ENCODE measurements at regions not wholly inside any gene's neighbourhood (a gene's known extent, or its start where the extent isn't known, plus 50 kb on each side); places are given as distances from the start of the nearest gene placed in this dataset.

GRCh38 chr9:129469188-129469987, 151.5 kb downstream of the C9orf50 start:
- no peak for DNase-seq

GRCh38 chr9:129467739-129468666, 152.9 kb downstream of the C9orf50 start:
- no peak for DNase-seq

- DNase-seq = no peak
Observed at GRCh38 chr9:129467004-129467588, 153.8 kb downstream of the C9orf50 start.

DNA sequence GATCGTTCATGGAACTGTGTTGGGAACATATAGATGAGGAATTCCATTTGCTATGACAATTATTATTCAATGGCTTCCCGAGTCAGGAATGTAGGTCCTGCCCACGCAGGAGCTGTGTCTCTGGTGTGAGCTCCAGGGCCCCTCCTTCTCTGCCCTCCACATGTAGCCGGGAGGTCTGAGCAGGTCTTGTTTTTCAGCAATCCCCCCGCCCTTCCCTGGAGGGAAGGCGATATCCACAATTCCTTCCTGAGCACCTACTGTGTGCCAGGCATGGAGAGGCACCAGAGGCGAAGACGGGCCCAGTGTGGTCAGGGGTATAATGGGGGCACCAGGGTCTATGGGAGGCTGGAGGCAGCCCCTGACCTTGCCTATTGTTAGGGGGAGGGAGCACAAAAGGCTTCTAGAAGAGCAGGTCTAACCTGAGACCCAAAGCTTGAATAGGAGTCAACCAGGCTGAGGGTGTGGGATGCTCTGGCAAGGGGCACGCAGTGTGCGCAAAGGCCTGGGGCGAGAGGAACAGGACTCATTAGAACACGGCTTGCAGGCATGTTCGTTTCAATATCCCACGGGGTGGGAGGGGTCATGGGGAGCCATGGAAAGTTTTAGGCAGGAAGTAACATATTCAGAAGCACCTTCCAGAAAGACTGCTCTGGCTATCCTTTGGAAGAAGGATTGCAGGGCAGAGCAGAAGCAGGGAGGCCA, 154.9 kb downstream of the C9orf50 start:
- no peak for DNase-seq

GRCh38 chr9:129464972-129465833, 155.7 kb downstream of the C9orf50 start:
- DNase-seq = no peak

DNA sequence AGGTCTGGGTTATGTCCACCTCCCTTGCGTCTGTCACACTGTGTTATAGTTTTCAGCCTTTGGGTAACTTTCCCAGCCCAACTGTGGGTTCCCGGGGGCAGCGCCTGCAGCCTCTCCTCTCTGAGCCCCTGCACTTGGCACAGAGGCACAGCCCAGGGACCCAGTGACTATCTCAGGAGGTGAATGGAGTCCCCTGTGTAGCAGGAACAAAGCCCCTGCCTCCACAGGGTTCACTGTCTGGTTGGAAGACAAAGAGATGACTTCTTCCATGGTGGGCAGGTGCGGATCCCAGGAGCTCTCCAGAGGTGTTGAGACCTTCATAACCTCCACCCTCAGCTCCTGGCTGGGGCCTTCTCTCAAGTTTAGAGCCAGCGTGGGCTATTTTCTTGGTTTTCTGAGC, 156.9 kb downstream of the C9orf50 start:
- DNase-seq = no peak

DNA sequence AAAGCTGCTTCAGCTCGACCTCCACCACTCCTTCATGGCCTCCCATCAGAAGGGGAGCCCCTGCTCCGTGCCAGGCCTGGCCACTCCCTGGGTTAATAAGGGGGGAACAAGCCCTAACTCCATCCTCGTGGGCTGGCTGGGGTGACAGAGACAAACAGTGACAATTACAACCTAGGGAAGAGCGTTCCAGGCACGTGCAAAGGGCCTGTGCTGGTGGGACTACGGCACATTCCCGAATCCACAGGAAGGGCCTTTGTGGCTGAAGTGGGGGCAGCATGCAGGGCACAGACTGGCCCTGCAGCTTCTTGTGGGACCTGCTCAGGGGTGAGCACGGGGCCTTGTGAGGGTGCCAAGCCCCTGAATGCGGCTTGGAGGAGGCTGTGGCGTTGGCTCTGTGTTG, 157.4 kb downstream of the C9orf50 start:
- DNase-seq = no peak

DNA sequence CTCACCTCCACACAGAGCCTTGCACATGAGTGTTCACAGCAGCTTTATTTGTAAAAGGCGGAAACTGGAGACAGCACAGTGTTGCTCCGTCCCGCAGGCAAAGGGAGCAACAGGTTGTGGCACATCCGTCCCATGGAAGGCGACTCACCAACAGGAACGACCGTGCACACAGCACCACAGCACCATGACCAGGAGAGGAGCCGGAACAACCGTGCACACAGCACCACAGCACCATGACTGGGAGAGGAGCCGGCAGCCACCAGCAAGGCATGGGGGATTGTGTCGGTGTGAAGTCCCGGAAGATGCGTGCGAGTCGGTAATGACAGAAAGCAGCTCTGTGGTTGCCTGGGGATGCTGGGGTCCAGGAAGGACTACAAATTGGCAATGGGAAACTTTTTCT, 158.5 kb downstream of the C9orf50 start:
- DNase-seq = no peak

DNA sequence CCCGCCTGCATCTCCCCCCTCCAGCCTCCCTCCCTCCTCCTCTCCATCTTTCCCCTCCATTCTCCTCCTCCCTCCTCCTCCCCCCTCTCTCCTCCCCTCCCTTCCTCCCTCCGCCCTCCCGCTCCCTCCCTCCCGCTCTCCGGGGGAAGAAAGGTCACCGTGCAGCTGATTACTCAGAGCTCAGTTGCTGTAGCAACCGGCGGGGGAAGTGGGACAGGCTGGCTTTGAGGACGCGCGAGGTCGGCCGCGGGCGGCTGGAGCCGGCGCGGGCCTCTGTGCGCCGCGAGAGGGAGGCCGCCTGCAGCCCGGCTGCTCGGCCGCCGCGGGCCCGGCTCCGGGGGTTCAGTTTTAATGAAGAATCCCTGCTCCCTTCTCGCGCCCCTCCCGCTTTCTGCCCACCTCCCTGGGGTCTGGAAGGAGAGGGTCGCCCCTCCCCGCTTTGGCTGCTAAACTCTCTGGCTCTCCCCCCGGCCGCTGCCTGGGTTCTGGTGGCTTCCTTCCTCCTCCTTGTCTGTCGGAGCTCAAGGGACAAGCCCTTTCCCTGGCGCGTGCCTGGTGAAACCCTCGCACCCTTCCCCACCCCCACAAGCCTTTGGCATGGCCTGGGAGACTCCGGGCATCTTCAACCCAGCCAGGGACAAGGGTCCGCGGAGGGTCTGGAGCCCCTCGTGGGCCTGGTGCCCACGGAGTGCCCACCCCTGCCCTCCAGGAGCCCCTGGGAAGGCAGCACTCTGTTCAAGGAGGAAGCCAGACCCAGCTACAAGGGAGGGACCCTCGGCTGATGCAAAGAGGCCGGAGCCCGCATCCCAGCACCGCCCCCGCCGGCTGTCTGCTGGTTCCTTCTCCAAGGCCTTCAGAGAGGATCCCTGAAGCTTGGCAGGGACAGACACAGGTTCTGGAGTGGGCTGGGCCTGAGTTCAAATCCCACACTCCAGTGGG, 160.3 kb downstream of the C9orf50 start:
- DNase-seq = peak; percentile 95

DNA sequence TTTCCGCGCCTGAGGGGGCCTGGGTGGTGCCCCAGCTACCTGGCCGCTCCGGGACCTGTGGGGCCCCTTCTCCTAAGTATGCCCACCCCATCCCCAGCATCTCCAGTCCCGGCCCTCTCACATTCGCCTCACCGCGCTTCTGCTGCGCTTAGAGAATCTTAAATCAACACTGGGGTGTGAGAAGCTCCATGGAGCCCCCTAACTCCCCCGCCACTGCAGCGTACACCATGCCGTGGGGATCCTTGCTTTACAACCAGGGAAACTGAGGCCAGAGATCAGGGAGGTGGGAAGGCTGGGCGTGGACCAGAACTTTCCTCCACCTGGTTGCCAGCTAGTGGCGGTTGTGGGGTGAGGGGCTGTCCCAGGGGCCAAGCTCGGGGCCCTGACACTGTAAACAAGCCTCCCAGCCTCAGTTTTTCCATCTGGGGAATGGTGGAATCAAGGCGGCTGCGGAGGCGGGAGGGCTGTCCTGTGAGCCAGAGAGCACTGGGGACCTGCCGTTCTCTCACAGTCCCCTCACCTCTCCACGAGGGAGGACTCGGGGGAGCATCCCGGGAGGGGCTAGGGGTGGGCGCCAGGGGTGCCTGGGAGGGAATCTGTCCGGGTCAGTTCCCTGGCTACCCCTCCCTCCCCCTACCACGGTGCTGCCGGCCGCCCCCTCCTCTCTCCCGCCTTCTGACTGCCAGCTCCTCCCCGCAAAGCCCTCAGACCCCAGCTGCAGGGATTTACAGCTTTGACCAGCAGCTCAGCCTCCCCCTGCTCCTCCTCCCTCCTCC, 161.2 kb downstream of the C9orf50 start:
- DNase-seq = no peak

GRCh38 chr9:129458663-129459546, 162.0 kb downstream of the C9orf50 start:
- no peak for DNase-seq

DNA sequence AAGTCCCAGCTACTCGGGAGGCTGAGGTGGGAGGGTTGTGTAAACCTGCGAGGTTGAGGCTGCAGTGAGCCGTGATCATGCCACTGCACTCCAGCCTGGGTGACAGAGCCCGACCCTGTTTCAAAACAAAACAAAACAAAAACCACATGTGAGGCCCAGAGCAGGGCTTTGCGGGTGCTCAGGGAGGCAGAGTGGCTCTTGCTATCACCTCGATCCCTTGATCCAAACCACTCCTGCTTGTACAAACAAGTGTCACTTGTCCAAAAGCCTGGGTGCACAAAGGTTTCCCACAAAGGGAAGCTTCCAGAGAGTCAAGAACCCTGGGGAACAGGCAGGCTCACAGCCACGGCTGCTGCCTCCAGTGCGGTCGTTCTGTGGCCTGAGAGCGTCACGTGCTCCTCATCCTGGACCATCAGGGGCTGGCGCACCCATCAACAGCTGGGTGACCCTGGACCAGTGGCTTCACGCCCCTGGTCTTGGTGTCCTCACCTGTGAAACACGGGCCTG, 162.7 kb downstream of the C9orf50 start:
- no peak for DNase-seq

GRCh38 chr9:129457325-129457779, 163.5 kb downstream of the C9orf50 start:
- no peak for DNase-seq

DNA sequence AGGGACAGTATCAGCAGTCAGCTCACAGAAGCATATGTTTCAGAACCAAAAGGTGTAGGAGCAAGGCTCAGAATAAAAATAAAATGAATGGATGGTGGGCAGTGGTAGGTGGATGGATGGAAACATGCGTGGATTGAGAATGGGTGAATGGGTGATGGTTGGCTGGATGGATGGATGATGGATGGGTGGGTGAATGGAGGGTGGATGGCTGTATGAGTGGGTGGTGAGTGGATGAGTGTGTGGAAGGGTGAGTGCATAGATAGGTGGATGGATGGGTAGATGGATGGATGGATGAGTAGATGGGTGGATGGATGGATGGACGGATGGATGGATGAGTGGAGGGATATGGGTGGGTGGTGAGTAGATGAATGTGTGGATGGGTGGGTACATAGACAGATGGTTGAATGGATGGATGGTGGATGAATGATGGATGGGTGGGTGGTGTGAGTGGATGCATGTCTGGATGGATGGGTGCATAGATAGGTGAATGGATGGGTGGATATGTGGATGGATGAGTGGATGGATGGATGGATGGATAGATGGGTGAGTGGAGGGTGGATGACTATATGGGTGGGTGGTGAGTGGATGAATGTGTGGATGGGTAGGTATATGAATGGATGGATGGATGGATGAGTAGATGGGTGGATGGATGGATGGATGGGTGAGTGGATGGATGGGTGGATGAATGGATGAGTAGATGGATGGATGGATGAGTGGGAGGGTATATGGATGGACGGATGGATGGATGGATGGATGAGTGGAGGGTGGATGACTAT, 164.2 kb downstream of the C9orf50 start:
- no peak for DNase-seq

- no peak for DNase-seq
Observed at GRCh38 chr9:129455151-129455995, 165.5 kb downstream of the C9orf50 start.

DNA sequence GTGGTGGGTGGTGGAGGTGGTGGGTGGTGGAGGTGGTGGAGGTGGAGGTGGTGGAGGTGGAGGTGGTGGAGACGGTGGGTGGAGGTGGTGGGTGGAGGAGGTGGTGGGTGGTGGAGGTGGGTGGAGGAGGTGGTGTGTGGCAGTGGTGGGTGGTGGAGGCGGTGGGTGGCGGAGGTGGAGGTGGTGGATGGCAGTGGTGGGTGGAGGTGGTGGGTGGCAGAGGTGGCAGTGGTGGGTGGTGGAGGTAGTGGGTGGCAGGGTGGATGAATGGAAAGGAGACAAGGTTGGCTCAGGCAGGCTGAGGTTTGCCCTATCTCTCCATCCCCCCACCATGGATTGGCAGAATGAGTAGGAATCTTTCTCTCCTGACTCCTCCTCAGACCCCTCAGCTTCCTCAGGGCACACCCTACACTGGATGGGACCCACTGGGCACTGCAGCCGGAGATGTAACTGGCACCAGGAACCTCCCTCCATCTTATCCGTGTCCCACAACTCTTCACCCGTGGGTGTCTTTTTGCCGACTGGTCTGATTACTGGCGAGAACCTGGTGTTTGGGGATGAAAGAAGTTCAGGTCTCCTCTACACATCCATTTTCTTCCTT, 166.3 kb downstream of the C9orf50 start:
- no peak for DNase-seq

Measured in NCI-H226 (cell line).